ENCODE measurements at regions not wholly inside any gene's neighbourhood (a gene's known extent, or its start where the extent isn't known, plus 50 kb on each side); places are given as distances from the start of the nearest gene placed in this dataset. TPM values are rescaled to one million over a fixed set of nuclear protein-coding genes. Genes with fewer than 3 reads are reported as not detected.

Small RNAs in the stretch of these regions (small RNA-seq; reads per million reads assigned to genes)
- gene RNU1-150P (ENCODE audit: insufficient read length, low read depth) = not detected

All from AG04450 (cell line).